ENCODE measurements at regions not wholly inside any gene's neighbourhood (a gene's known extent, or its start where the extent isn't known, plus 50 kb on each side); places are given as distances from the start of the nearest gene placed in this dataset.
"Not testable (repeated sequence)": the region's sequence is repeated elsewhere in the genome, so short reads cannot be mapped to it uniquely, and the experiment has no call there.

DNA sequence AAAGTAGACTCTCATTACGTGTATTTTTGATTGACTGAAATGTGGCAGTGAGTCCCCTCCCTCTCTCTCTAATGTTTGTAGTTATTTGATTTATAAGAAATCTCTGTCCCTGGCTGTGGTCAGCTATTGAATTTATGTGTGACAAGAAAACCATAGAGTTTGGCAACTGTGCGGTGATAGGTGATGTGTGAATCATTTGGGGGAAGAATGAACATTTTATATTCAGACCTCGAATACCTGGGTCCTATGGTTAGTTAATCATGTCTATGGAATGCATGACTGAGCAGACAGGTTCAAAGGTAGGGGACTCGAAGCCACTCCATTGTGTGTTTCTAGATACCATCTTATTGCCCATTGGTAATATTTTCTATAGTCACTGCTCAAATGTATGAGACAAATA, 712.1 kb downstream of the MECOM start:
- CTCF ChIA-PET, result no interaction called here

DNA sequence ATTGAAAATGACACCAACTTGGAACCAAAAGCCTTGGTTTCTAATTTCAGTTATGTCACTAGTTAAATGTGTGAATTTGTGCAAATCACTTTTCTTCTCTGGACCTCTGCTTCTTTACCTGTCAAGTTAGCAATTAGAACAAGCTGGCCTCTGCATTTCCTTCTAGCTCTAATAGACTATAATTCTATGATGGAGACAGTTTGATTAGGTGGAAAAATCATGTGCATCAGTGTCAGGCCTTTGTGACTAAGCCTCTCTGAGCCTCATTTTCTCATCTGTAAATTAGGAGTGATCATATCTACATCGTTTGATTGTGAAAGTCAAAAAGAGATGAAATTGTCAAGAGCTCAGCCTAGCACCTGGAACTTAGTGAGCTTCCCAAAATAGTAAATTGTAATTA, 712.9 kb downstream of the MECOM start:
- DNase-seq (no peak), ATAC-seq (no peak)
- ChIA-PET POLR2A (no interaction called here), CTCF (no interaction called here)
- no peak for TF ChIP-seq CTCF (IDR thresholded peaks at IDR 0.05)
- H3K27ac Mint-ChIP-seq, result no peak overlapping the region
- H3K4me3 Mint-ChIP-seq, result no peak overlapping the region
- H3K27me3 Mint-ChIP-seq, result no peaks in the 10 kb centered on the region
- H3K4me1 Mint-ChIP-seq (ENCODE audit: low read depth), result no peaks in the 10 kb centered on the region
- peaks cover 1% of the 10 kb centered on the region for H3K9me3 Mint-ChIP-seq
- intact Hi-C loops (cut with micrococcal nuclease), result no loop called here
- H3K36me3 Mint-ChIP-seq (ENCODE audit: low read depth), result no peaks in the 10 kb centered on the region

More for the DNA sequence above, 712.1 kb downstream of the MECOM start:
- Mint-ChIP-seq H3K36me3 (ENCODE audit: low read depth) (no peaks in the 10 kb centered on the region), H3K4me3 (no peak overlapping the region), H3K27ac (no peak overlapping the region), H3K4me1 (ENCODE audit: low read depth) (no peaks in the 10 kb centered on the region), H3K9me3 (peaks cover 1% of the 10 kb centered on the region), H3K27me3 (no peaks in the 10 kb centered on the region)
- POLR2A ChIA-PET, result no interaction called here
- ATAC-seq, result no peak
- DNase-seq, result no peak
- intact Hi-C loops (cut with micrococcal nuclease), result no loop called here
- TF ChIP-seq CTCF (IDR thresholded peaks at IDR 0.05), result no peak

- no peak overlapping the region for H3K4me3 Mint-ChIP-seq
- intact Hi-C loops (cut with micrococcal nuclease), result no loop called here
- no peak for TF ChIP-seq CTCF (IDR thresholded peaks at IDR 0.05)
- no peak for DNase-seq
- CTCF ChIA-PET, result no interaction called here
- H3K27me3 Mint-ChIP-seq, result no peaks in the 10 kb centered on the region
- H3K36me3 Mint-ChIP-seq (ENCODE audit: low read depth), result no peaks in the 10 kb centered on the region
- H3K27ac Mint-ChIP-seq, result no peak overlapping the region
- peaks cover 5% of the 10 kb centered on the region for H3K9me3 Mint-ChIP-seq
- ATAC-seq, result no peak
- H3K4me1 Mint-ChIP-seq (ENCODE audit: low read depth), result no peaks in the 10 kb centered on the region
- POLR2A ChIA-PET, result no interaction called here
Measured at GRCh38 chr3:168939651-168940238, 723.8 kb downstream of the MECOM start.

- POLR2A ChIA-PET, result no interaction called here
- H3K4me3 Mint-ChIP-seq, result no peak overlapping the region
- no peak for DNase-seq
- no peaks in the 10 kb centered on the region for H3K4me1 Mint-ChIP-seq (ENCODE audit: low read depth)
- ATAC-seq, result no peak
- no peak for TF ChIP-seq CTCF (IDR thresholded peaks at IDR 0.05)
- H3K27me3 Mint-ChIP-seq, result no peaks in the 10 kb centered on the region
- H3K36me3 Mint-ChIP-seq (ENCODE audit: low read depth), result no peaks in the 10 kb centered on the region
- intact Hi-C loops (cut with micrococcal nuclease), result no loop called here
- CTCF ChIA-PET, result no interaction called here
- no peak overlapping the region for H3K27ac Mint-ChIP-seq
- peaks cover 20% of the 10 kb centered on the region for H3K9me3 Mint-ChIP-seq
Measured at GRCh38 chr3:168933614-168934013, 729.9 kb downstream of the MECOM start.

DNA sequence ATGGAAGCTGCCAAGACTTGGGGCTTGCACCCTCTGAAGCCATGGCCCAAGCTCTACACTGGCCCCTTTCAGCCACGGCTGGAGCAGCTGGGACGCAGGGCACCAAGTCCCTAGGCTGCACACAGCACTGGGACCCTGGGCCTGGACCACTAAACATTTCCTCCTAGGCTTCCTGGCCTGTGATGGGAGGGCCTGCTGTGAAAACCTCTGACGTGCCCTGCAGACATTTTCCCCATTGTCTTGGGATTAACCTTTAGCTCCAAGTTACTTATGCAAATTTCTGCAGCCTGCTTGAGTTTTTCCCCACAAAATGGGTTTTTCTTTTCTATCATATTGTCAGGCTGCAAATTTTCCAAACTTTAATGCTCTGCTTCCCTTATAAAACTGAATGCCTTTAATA, 733.5 kb downstream of the MECOM start:
- POLR2A ChIA-PET; H3K27me3 Mint-ChIP-seq; intact Hi-C loops (cut with micrococcal nuclease); H3K27ac Mint-ChIP-seq; H3K4me1 Mint-ChIP-seq (ENCODE audit: low read depth); H3K36me3 Mint-ChIP-seq (ENCODE audit: low read depth); ATAC-seq; DNase-seq; H3K4me3 Mint-ChIP-seq; CTCF ChIA-PET: not testable (repeated sequence)
- peaks cover 16% of the 10 kb centered on the region for H3K9me3 Mint-ChIP-seq

DNA sequence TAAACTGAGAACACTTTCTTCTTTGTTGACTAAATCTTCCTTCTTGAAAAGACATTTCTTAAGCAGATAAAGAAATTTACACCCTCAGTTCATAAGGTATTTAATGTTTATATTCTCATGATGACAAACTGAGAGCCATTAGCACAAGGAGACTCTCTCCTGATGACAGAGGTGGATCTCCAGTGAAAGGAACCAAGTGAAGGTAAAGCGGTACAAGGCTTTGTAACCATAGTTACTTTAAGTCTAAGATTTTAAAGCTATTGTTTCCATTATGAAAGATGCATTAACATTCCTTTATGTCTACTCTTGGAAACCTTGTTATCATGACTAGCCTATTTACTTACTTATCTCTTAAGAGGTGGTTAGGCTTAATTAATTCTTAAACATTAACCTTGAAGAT, 737.1 kb downstream of the MECOM start:
- no peak overlapping the region for H3K27ac Mint-ChIP-seq
- peaks cover 2% of the 10 kb centered on the region for H3K9me3 Mint-ChIP-seq
- ChIA-PET CTCF (interaction anchor here (0.7 kb wide), 1 partner anchor 10 kb away, joined by 3 read pairs; no protein-coding TSS in a partner anchor), POLR2A (no interaction called here)
- intact Hi-C loops (cut with micrococcal nuclease), result no loop called here
- no peak for TF ChIP-seq CTCF (IDR thresholded peaks at IDR 0.05)
- no peaks in the 10 kb centered on the region for H3K36me3 Mint-ChIP-seq (ENCODE audit: low read depth)
- ATAC-seq (no peak), DNase-seq (no peak)
- no peak overlapping the region for H3K4me3 Mint-ChIP-seq
- H3K4me1 Mint-ChIP-seq (ENCODE audit: low read depth), result no peaks in the 10 kb centered on the region
- no peaks in the 10 kb centered on the region for H3K27me3 Mint-ChIP-seq

Measured in activated CD8-positive, alpha-beta T cell treated with anti-CD3 and anti-CD28 coated beads for 36 hours (primary cell).